ENCODE measurements at regions not wholly inside any gene's neighbourhood (a gene's known extent, or its start where the extent isn't known, plus 50 kb on each side); places are given as distances from the start of the nearest gene placed in this dataset.

DNA sequence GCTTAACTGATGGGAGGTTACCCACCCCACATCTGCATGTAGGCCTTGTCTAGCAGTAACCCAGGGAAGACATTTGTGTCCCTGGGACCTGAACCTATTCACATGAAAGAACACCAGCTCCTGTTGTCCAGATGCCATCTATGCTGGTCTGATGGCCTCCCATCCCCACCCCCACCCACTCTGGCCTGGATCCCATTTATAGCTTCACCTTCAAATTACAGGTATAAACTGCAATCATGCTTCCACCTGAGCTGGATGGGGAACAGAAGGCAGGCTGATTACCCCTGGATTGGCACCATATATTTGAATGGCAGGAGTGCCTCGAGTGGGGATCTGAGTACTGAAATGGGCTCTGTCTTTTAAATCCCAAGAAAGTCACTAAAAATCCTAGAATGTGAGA is 312.7 kb upstream of the USP24 start:
- Histone ChIP-seq H3K36me3 (no peaks in the 10 kb centered on the region), H3K27ac (no peak overlapping the region), H3K27me3 (no peaks in the 10 kb centered on the region), H3K4me3 (no peak overlapping the region), H3K4me1 (peaks cover 0 to 3% of the 10 kb centered on the region in 2 donors), H3K9me3 (no peaks in the 10 kb centered on the region)
- DNase-seq (ENCODE audit: low spot score), result no peak
- TF ChIP-seq, protein P1, sequence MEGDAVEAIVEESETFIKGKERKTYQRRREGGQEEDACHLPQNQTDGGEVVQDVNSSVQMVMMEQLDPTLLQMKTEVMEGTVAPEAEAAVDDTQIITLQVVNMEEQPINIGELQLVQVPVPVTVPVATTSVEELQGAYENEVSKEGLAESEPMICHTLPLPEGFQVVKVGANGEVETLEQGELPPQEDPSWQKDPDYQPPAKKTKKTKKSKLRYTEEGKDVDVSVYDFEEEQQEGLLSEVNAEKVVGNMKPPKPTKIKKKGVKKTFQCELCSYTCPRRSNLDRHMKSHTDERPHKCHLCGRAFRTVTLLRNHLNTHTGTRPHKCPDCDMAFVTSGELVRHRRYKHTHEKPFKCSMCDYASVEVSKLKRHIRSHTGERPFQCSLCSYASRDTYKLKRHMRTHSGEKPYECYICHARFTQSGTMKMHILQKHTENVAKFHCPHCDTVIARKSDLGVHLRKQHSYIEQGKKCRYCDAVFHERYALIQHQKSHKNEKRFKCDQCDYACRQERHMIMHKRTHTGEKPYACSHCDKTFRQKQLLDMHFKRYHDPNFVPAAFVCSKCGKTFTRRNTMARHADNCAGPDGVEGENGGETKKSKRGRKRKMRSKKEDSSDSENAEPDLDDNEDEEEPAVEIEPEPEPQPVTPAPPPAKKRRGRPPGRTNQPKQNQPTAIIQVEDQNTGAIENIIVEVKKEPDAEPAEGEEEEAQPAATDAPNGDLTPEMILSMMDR (IDR thresholded peaks at IDR 0.05), result no peak

DNA sequence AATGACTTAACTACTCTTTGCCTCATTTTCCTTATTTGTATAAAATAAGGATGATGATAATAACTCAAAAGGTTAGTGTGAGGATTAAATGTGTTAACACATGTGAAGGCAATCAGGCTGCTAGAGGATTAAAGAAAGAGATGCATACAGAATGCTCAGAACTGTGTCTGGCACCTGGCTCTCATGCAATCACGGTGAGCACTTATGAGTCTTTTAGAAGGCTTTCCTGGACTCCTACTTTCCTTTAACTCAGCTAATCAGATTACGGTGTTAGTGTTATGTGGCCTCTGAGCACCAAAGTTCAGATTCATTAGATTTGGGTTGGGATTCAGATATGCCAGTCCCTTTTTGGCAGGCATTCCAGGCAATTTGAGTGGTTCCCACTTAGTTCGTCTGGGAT is 311.6 kb upstream of the USP24 start:
- no peak overlapping the region for H3K4me3 ChIP-seq
- no peaks in the 10 kb centered on the region for H3K36me3 ChIP-seq
- no peak for DNase-seq (ENCODE audit: low spot score)
- H3K4me1 ChIP-seq, result peaks cover 0 to 2% of the 10 kb centered on the region in 2 donors
- H3K9me3 ChIP-seq, result no peaks in the 10 kb centered on the region
- TF ChIP-seq, protein P1 (IDR thresholded peaks at IDR 0.05), result no peak
- H3K27me3 ChIP-seq, result no peaks in the 10 kb centered on the region
- no peak overlapping the region for H3K27ac ChIP-seq

DNA sequence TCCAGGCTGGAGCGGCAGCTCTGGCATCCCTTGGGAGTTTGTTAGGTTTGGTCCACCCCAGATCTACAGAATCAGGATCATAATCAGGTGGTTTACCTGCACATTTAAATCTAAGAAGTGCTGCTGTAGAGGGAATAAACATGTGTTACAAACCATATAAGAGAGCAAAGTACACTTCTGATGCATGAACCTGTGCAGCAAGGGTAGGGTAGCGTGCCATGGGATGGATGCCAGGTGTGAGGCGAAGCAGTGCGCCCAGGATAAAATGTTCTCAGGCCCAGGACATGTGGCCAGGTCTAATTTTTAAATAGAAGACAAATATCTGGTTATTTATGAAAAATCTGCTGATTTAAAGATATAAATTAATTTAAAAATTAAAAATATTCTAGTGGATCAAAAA is 308.8 kb upstream of the USP24 start:
- H3K4me1 ChIP-seq, result no peaks in the 10 kb centered on the region
- no peak for DNase-seq (ENCODE audit: low spot score)
- TF ChIP-seq, protein P1 (IDR thresholded peaks at IDR 0.05), result no peak
- H3K9me3 ChIP-seq, result no peaks in the 10 kb centered on the region
- no peaks in the 10 kb centered on the region for H3K27me3 ChIP-seq
- H3K36me3 ChIP-seq, result no peaks in the 10 kb centered on the region
- H3K4me3 ChIP-seq, result no peak overlapping the region
- H3K27ac ChIP-seq, result no peak overlapping the region

DNA sequence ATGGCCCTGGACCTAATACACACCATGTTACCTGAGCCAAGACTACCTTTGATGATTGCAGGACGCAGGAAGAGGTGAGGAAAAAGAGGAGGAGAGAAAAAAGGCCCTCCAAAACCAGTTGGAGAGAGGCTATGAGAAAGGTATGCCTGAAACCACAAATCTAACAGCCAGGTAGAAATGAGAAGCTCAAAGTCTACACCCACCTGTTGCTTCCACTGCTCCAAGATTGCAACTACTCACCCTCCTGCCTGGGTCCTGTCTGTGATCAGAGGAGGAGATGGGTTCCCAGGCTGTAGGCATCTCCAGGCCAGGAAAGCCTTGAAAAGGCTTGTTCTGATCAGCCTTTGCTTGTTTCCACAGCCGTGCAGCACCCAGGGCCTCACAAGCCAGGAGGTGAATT is 307.8 kb upstream of the USP24 start:
- TF ChIP-seq, protein P1 (IDR thresholded peaks at IDR 0.05), result no peak
- H3K4me1 ChIP-seq, result no peaks in the 10 kb centered on the region
- H3K27ac ChIP-seq, result no peak overlapping the region
- no peaks in the 10 kb centered on the region for H3K36me3 ChIP-seq
- H3K9me3 ChIP-seq, result no peaks in the 10 kb centered on the region
- DNase-seq (ENCODE audit: low spot score), result no peak
- no peak overlapping the region for H3K4me3 ChIP-seq
- H3K27me3 ChIP-seq, result no peaks in the 10 kb centered on the region

DNA sequence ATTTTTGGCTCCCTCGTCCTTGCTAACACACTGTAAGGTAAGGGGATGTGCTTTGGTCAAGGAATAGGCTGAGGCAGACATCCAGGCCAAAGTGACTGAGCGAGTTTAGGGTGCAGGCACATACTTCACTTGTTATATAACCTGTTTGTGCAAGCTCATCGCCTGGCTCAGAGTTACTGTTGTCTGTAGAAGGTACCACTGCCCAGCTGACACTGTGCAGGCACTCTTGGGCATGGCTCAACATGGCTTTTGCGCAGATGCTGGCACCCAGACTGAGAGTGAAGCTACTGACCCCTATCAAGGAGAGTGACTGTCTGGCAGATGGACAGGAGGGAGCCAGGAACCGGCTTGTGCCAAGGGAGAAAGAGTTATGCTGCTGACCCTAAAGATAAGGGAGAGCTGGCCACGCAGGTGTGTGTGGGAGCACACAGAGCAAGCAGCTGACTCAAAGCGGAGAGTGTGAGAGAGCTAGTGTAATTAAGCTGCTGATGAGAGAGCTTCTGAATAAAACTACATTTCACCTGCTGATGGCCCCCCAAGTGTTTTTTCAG is 307.3 kb upstream of the USP24 start:
- H3K27me3 ChIP-seq, result no peaks in the 10 kb centered on the region
- H3K4me1 ChIP-seq, result no peaks in the 10 kb centered on the region
- no peaks in the 10 kb centered on the region for H3K36me3 ChIP-seq
- H3K4me3 ChIP-seq, result no peak overlapping the region
- no peaks in the 10 kb centered on the region for H3K9me3 ChIP-seq
- TF ChIP-seq, protein P1 (IDR thresholded peaks at IDR 0.05), result no peak
- no peak overlapping the region for H3K27ac ChIP-seq
- DNase-seq (ENCODE audit: low spot score), result no peak

DNA sequence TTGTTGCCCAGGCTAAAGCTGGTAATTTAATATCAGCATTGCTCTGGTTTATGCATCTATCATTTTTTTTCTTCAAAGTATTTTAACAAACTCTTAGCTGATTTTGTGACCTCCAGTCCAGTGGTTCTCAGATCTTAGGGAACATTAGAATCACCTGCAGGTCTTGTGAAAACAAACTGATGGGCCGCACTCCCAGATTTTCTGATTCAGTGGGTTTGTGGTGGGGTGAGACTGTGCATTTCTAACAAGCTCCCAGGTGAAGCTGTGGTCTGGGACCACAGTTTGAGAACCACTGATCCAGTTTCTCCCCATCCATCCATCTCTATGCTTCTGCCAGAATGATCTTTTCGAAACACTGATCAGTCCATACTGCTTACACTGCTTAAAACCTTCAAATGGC is 305.7 kb upstream of the USP24 start:
- no peak for DNase-seq (ENCODE audit: low spot score)
- Histone ChIP-seq H3K36me3 (no peaks in the 10 kb centered on the region), H3K4me1 (no peaks in the 10 kb centered on the region), H3K27me3 (no peaks in the 10 kb centered on the region), H3K4me3 (no peak overlapping the region), H3K27ac (no peak overlapping the region), H3K9me3 (no peaks in the 10 kb centered on the region)
- TF ChIP-seq, protein P1 (IDR thresholded peaks at IDR 0.05), result no peak
